ENCODE measurements at regions not wholly inside any gene's neighbourhood (a gene's known extent, or its start where the extent isn't known, plus 50 kb on each side); places are given as distances from the start of the nearest gene placed in this dataset.

DNA sequence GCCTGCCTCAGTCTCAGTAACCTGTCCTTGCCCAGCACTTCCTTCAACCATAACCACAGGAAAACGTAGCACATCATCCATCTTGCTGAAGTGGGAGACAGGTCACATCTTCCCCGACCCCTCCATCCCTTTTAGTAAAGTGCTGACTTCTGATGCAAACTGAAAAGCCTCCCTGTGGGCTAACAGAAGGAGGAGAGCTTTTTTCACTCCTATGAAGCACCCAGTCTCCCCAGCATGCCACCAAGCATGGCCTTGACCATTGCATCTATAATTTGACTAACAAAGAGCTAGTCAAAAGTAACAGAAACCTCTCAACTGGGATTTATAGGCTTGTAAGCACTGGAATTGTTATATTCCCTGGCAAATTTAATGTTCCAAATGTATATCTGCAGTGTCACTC lies 288.9 kb upstream of the IRAK1BP1 start:
- Histone ChIP-seq H3K36me3 (no peaks in the 10 kb centered on the region), H3K27me3 (no peaks in the 10 kb centered on the region), H3K9me3 (no peaks in the 10 kb centered on the region), H3K4me1 (no peaks in the 10 kb centered on the region), H3K4me3 (no peak overlapping the region), H3K27ac (no peak overlapping the region)
- WGBS, 2 donors: 68 to 72% methylated on average over 2 of the region's 2 CpGs
- TF ChIP-seq POLR2A (IDR thresholded peaks at IDR 0.05) (no peak), EP300 (IDR thresholded peaks at IDR 0.05) (no peak)
- TF ChIP-seq, protein P1, sequence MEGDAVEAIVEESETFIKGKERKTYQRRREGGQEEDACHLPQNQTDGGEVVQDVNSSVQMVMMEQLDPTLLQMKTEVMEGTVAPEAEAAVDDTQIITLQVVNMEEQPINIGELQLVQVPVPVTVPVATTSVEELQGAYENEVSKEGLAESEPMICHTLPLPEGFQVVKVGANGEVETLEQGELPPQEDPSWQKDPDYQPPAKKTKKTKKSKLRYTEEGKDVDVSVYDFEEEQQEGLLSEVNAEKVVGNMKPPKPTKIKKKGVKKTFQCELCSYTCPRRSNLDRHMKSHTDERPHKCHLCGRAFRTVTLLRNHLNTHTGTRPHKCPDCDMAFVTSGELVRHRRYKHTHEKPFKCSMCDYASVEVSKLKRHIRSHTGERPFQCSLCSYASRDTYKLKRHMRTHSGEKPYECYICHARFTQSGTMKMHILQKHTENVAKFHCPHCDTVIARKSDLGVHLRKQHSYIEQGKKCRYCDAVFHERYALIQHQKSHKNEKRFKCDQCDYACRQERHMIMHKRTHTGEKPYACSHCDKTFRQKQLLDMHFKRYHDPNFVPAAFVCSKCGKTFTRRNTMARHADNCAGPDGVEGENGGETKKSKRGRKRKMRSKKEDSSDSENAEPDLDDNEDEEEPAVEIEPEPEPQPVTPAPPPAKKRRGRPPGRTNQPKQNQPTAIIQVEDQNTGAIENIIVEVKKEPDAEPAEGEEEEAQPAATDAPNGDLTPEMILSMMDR (IDR thresholded peaks at IDR 0.05): no peak
- no peak for DNase-seq (ENCODE audit: low spot score in 2 of 2)

DNA sequence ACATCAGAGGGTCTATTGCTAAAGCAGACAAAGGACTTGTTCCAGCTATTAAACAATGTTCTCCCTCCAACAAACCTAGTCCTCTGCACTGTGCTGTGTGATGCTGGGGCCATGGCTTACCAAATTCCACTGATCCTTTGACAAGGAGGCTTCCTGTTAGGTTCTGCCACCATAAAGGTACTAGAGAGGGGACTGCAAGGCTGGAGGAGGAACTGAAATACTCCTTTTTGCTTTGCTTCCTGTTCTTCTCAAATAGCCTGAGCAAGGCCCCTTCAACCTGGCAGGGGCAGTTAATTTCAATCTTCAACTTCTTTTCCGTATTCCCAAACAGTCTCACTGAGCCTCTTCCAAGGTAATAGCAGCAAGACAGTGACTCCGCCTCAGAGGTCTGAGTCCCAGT lies 286.4 kb upstream of the IRAK1BP1 start:
- Histone ChIP-seq H3K27ac (no peak overlapping the region), H3K9me3 (no peaks in the 10 kb centered on the region), H3K4me1 (no peaks in the 10 kb centered on the region), H3K4me3 (no peak overlapping the region), H3K36me3 (no peaks in the 10 kb centered on the region), H3K27me3 (no peaks in the 10 kb centered on the region)
- 49 to 50% methylated on average over 2 of the region's 2 CpGs for WGBS, 2 donors
- no peak for DNase-seq (ENCODE audit: low spot score in 2 of 2)
- TF ChIP-seq, protein P1 (IDR thresholded peaks at IDR 0.05): no peak
- TF ChIP-seq POLR2A (IDR thresholded peaks at IDR 0.05): no peak
- no peak for TF ChIP-seq EP300 (IDR thresholded peaks at IDR 0.05)

DNA sequence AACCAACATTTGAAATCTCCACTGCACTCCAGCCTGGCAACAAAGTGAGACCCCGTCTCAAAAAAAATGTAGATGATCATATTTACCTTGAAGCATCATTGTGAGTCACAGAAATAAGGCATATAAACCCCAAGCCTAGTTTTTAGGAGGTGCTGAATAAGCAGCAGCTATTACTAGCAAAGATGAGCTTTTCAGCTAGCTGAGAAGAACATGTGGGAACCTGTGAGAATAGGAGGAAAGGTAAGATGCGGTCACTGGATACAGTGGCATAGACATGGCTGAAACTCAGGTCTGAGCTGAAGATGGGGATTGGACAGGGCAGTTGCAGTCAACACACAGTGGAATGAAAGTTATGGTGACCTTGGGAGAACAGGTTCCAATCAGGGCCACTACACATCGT lies 284.3 kb upstream of the IRAK1BP1 start:
- H3K27ac ChIP-seq: no peak overlapping the region
- no peak overlapping the region for H3K4me3 ChIP-seq
- TF ChIP-seq EP300 (IDR thresholded peaks at IDR 0.05) (no peak), POLR2A (IDR thresholded peaks at IDR 0.05) (no peak)
- TF ChIP-seq, protein P1 (IDR thresholded peaks at IDR 0.05): no peak
- no peak for DNase-seq (ENCODE audit: low spot score in 2 of 2)
- no peaks in the 10 kb centered on the region for H3K4me1 ChIP-seq
- WGBS, 2 donors: 83 to 86% methylated on average over 3 of the region's 3 CpGs
- no peaks in the 10 kb centered on the region for H3K36me3 ChIP-seq
- H3K27me3 ChIP-seq: no peaks in the 10 kb centered on the region
- H3K9me3 ChIP-seq: no peaks in the 10 kb centered on the region

DNA sequence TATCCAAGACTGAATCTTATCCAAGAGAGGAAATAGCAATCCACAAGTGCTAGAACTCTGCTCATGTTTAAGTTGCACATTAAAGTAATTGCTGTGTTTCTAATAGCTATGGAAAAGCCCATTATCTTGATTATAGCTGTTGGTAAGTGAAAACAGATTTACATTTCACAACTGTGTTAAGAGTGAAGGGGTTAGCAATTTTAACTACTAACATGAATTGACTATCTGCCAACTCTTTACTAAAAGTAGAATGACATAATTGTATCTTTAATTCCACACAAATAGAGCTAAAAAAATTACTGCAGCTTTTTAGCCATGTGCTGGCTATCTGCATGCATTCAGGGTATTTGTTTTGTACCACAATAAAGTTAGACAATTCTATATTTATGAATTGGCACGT lies 277.9 kb upstream of the IRAK1BP1 start:
- no peaks in the 10 kb centered on the region for H3K36me3 ChIP-seq
- TF ChIP-seq POLR2A (IDR thresholded peaks at IDR 0.05) (no peak), EP300 (IDR thresholded peaks at IDR 0.05) (no peak)
- TF ChIP-seq, protein P1 (IDR thresholded peaks at IDR 0.05): no peak
- H3K27ac ChIP-seq: no peak overlapping the region
- H3K9me3 ChIP-seq: no peaks in the 10 kb centered on the region
- H3K4me3 ChIP-seq: no peak overlapping the region
- DNase-seq (ENCODE audit: low spot score in 2 of 2): no peak
- H3K27me3 ChIP-seq: no peaks in the 10 kb centered on the region
- H3K4me1 ChIP-seq: no peaks in the 10 kb centered on the region
- 18 to 30% methylated on average over 1 of the region's 1 CpG for WGBS, 2 donors

DNA sequence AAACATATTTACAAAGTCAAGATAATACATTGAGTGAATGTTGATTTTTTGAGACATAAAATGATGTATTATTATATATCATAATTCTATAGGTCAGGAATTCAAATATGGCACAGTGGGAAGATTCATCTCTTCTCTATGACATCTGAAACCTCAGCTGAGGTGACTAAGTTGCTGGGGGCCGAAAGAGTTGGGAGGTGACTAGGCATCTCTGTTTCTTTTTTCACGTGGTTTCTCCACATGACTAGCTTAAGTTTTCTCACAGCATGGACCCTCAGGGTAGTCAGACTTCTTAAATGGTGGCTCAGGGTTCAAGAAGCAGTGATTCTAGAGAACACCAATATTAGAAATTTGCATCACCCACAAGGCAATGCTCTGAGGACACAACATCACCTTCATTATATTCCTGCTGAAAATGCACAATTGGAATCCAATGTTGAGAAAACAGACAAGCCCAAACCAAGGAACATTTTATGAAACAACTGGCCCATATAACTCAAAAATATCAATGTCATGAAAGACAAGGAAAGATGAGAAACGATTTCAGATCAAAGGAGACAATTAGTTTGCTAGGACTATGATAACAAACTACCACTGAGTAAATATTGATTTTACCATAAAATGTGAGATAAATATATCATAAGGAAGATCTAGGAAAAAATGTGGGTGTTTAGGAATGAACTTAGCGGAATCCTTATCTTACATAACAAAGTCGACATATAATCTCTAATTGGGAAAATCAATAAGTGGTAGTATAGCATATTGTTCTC lies 273.3 kb upstream of the IRAK1BP1 start:
- Histone ChIP-seq H3K27me3 (no peaks in the 10 kb centered on the region), H3K4me1 (no peaks in the 10 kb centered on the region), H3K27ac (no peak overlapping the region), H3K9me3 (no peaks in the 10 kb centered on the region), H3K4me3 (no peak overlapping the region), H3K36me3 (no peaks in the 10 kb centered on the region)
- no peak for DNase-seq (ENCODE audit: low spot score in 2 of 2)
- 86 to 87% methylated on average over 5 of the region's 5 CpGs for WGBS, 2 donors
- no peak for TF ChIP-seq EP300 (IDR thresholded peaks at IDR 0.05)
- TF ChIP-seq, protein P1 (IDR thresholded peaks at IDR 0.05): no peak
- TF ChIP-seq POLR2A (IDR thresholded peaks at IDR 0.05): no peak
